ENCODE measurements at regions not wholly inside any gene's neighbourhood (a gene's known extent, or its start where the extent isn't known, plus 50 kb on each side); places are given as distances from the start of the nearest gene placed in this dataset.
"Not testable (repeated sequence)": the region's sequence is repeated elsewhere in the genome, so short reads cannot be mapped to it uniquely, and the experiment has no call there.

DNA sequence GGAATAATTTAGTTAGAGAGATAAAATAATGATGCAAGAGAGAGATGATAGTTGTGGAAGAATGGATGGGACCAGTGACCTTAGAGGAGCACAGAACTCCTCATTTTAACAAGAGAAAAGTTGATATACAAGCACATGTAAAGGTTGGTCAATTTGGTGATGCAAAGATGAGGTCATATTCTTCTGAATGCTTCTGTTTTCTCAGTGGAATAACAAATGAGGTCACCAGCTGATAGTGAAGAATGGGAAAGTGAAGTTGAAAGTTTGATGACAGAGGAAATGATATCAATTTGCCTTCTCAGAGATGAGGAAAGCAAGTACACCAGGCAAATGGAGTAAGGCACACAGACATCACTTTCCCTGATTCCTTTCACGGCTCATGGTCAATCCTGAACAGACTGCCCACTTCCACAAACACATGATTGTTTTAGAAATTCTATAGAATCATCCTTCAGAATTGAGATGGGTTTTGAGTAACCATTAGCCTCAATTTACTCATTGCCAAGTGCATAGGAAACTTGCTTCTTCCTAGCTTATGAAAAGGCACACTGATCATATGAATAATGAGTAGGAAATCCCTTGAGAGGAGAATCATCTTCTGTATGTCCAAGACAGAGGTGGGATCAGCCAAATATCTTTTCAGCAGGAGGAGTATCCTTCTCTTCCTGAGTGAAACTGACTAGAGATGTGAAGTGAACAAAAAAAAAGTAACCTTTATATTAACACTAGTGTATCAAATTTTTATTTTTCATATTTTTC is 82.4 kb upstream of the TCF21 start:
- in situ Hi-C loops (cut with HindIII; ENCODE audit: low pct_ligation_motif_present, low pct_unique_long_range_greater_than_20kb, low sequenced_read_pairs): no loop called here
- DNase-seq: no peak

DNA sequence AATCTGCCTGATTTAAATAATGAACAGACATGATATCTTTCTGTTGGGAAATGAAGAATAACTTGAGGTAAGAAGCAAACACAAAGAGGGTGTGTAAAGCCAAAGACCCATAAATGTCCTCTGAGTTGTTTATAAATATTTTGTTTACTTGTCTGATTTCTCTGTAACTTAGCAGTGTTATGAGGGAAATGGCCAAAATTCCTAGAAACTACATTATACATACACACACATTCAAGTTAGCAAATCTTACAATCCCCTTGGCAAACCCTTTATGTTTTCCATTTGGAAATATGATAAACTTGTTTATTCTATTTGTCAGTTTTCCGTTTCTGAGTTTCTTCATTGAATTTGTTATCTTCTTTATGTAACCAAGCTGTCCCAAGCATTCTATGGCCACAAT is 81.4 kb upstream of the TCF21 start:
- DNase-seq: no peak
- in situ Hi-C loops (cut with HindIII; ENCODE audit: low pct_ligation_motif_present, low pct_unique_long_range_greater_than_20kb, low sequenced_read_pairs): no loop called here

DNA sequence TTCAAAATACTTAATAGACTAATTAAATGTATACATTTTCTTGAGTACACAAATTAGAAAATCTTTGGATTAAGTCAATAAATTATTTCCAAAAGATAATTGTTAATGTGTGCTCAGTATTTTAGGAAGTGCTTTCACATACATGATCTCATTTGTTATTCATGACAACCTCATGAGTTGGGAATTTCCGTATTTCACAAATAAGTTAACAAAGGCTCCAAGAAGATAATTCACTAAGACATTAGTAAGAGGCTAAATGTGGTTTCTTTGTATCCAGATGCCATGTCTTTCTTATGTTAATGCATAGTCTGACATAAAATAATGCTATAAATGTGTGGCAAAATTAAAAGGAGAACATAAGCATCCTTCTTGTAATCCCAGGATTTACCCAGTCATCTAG is 79.5 kb upstream of the TCF21 start:
- in situ Hi-C loops (cut with HindIII; ENCODE audit: low pct_ligation_motif_present, low pct_unique_long_range_greater_than_20kb, low sequenced_read_pairs): no loop called here
- DNase-seq: no peak

DNA sequence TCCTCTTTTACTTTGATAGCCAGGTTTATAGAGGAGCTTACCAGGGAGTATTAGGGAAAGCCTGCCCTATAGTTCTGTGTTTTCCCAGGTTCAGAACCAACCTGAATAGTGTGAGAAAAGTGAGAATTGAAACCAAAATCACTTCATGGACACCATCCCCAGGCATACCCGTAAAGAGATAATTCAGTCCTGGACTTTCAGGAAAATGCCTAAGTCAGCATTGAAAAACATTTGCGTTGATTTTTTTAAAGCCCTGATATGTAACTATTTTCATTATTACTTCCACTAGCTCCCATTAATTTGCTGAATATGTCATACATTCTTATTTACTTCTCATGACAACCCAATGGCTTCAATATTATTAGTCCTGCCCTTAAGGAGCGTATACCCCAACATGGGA is 77.4 kb upstream of the TCF21 start:
- in situ Hi-C loops (cut with HindIII; ENCODE audit: low pct_ligation_motif_present, low pct_unique_long_range_greater_than_20kb, low sequenced_read_pairs): no loop called here
- no peak for DNase-seq

DNA sequence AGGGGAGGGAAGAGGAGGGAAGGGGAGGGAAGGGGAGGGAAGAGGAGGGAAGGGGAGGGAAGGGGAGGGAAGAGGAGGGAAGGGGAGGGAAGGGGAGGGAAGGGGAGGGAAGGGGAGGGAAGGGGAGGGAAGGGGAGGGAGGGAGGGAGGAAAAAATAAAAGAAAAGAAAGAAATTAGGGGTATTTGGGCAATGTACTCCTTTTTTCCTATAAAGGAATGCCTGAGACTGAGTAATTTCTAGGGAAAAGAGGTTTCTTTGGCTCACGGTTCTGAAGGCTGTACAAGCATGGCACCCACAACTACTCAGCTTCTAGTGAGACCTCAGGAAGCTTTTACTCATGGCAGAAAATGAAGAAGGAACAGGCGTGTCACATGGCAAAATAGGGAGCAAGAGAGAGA is 76.5 kb upstream of the TCF21 start:
- DNase-seq; in situ Hi-C loops (cut with HindIII; ENCODE audit: low pct_ligation_motif_present, low pct_unique_long_range_greater_than_20kb, low sequenced_read_pairs): not testable (repeated sequence)

DNA sequence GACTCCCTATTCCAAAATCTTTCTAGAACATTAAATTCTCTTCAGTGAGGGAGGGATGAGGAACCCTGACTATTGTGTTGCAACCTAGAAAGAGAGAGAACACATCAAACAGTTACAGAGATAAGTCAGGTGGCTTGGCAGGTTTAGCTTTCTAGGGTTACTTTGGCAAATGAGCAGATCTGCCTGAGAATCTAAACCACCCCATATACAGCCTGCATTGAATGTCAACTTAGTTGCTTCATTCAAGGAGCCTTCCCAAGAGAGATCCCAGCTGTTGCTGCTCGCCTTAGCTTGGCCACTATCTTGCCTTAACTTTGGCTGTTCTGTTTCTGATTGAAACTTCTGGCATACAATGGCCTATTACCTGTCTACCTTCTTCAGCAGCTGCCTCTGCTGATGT is 74.7 kb upstream of the TCF21 start:
- in situ Hi-C loops (cut with HindIII; ENCODE audit: low pct_ligation_motif_present, low pct_unique_long_range_greater_than_20kb, low sequenced_read_pairs): no loop called here
- no peak for DNase-seq

DNA sequence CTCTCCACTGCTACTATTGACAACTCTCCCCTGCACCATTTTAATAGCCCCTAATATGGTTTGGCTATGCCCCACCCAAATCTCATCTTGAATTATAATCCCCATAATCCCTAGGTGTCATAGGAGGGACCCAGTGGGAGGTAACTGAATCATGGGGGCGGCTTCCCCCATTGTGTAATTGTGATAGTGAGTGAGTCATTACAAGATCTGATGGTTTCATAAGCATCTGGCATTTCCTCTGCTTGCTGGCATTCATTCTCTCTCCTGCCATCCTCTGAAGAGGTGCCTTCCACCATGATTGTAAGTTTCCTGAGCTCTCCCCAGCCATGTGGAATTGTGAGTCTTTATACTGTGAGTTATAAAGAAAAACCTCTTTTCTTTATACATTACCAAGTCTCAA is 74.1 kb upstream of the TCF21 start:
- in situ Hi-C loops (cut with HindIII; ENCODE audit: low pct_ligation_motif_present, low pct_unique_long_range_greater_than_20kb, low sequenced_read_pairs): no loop called here
- DNase-seq: no peak

DNA sequence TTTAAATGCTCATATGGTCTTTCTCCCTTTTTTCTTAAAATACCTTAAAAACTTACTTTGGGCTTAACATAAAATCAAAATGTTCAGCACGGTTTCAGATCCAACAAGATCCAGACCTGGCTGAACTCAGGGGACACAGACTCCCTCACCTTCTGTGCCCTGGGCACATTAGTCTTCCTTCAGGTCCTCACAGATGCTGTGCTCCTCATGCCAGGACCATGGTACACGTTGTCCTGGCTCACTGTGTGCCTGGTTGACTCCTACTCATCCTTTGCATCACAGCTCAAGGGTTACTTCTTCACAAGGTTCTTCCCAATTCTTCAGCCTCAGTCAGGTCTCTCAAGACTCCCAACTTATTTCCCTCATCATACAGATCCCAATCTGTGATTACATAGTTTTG is 73.6 kb upstream of the TCF21 start:
- DNase-seq: no peak
- in situ Hi-C loops (cut with HindIII; ENCODE audit: low pct_ligation_motif_present, low pct_unique_long_range_greater_than_20kb, low sequenced_read_pairs): no loop called here

DNA sequence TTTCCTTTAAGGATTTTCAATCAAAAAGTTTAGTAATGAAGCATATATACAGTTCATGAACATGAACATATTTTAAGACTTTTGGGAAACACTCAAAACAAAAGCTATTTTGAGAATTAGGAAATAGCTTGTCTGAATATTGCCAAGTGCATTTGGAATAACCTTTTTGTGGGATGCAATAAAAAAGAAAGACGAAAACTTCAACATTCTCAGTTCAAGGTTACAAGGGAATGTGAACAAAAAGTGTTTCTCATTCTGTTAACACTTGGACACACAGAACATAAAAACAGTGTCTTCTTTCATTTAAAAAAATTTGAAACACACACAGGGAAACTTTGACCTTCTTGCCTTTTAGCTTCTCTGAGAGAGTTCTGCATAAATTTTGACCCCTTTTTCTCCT is 72.7 kb upstream of the TCF21 start:
- in situ Hi-C loops (cut with HindIII; ENCODE audit: low pct_ligation_motif_present, low pct_unique_long_range_greater_than_20kb, low sequenced_read_pairs): no loop called here
- no peak for DNase-seq

DNA sequence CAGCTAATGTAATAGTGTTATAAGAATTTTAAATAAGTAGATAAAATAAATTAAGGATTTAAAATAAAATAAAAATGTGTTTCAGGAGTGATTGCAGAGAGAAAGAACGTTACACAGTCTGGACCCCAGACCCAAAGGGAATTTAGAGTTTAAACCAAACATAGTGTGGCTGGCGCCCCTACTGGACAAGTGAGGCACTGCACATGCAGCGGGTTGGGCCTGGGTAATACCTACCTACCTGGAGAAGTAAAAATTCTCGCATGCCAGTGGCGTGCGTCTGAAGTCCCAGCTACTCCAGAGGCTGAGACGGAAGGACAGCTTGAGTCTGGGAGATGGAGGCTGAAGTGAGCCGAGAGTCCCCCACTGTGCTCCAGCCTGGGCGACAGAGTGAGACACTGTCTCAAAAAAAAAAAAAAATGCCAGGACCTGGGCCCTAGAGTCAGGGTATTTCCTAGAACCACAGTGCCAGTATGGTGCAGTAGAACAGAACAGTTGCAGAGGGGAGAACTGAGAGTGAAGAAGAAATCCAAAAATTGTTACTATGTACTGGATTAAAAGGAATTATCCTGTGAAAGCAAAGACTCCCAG is 71.4 kb upstream of the TCF21 start:
- in situ Hi-C loops (cut with HindIII; ENCODE audit: low pct_ligation_motif_present, low pct_unique_long_range_greater_than_20kb, low sequenced_read_pairs): no loop called here
- DNase-seq: peak; percentile 26

DNA sequence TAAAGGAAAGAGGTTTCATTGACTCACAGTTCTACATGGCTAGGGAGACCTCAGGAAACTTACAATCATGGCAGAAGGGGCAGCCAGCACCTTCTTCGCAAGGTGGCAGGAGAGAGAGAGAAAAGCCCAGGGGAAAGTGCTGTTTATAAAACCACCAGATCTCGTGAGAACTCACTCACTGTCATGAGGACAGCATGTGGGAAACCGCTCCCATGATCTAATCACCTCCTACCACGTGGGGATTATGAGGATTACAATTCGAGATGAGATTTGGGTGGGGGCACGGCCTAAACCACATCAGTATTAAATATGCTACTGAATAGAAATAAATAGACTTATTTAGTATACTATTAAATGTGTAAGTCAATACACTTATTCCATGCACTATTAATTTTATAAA is 70.6 kb upstream of the TCF21 start:
- in situ Hi-C loops (cut with HindIII; ENCODE audit: low pct_ligation_motif_present, low pct_unique_long_range_greater_than_20kb, low sequenced_read_pairs): no loop called here
- no peak for DNase-seq

DNA sequence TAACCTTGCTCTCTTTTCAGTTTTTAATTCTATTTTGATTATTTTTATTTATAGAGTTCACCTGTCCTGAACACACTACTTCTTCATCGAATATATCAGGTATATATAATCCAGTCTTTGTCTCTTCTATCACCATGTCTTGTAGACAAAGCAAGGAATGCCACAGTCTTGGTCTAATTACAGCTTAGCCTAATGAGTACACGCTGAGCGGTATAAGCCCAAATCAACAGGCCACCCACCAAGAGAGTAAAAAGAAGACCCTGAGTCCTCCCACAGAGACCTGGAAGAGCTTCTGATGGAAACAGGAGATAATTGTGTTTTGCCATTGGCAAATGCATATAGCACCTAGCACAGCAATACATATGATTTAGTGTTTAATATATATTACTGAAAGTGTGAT is 68.7 kb upstream of the TCF21 start:
- in situ Hi-C loops (cut with HindIII; ENCODE audit: low pct_ligation_motif_present, low pct_unique_long_range_greater_than_20kb, low sequenced_read_pairs): no loop called here
- DNase-seq: no peak

DNA sequence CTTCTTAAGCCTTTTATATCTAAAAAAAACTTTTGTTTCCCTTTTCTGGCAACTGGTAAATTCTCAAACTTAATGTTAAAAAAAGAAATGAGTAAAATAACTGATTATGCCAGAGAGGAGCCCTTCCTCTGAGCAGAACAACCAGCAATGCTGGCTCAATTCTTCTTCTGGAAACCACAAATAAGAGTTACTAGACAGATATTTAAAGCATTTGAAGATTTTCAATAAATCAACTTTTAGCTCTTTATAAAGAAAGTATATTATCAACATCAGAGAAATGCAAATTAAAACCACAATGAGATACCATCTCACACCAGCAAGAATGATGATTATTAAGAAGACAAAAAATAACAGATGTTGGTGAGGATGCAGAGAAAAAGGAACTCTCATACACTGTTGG is 61.1 kb upstream of the TCF21 start:
- DNase-seq: no peak
- in situ Hi-C loops (cut with HindIII; ENCODE audit: low pct_ligation_motif_present, low pct_unique_long_range_greater_than_20kb, low sequenced_read_pairs): no loop called here

DNA sequence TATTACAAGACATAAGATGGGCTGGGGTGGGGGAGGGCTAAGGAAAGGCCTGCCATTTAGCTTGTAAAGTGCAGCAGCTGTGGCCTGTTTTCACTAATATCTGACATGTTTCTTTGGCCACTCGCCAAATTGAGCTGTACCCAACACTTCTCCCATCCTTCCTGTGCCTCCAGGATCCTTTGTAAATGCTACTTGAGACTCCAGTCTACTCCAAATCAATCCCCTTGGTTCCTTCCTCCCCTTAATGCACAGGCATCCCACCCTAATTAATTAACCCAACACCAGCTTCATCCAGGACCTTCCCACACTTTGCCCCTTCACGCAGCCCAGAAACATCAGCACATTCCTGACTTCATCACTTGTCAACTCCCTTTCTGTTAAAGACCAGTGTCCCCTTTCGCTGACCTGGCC is 55.0 kb upstream of the TCF21 start:
- DNase-seq: no peak
- in situ Hi-C loops (cut with HindIII; ENCODE audit: low pct_ligation_motif_present, low pct_unique_long_range_greater_than_20kb, low sequenced_read_pairs): no loop called here

DNA sequence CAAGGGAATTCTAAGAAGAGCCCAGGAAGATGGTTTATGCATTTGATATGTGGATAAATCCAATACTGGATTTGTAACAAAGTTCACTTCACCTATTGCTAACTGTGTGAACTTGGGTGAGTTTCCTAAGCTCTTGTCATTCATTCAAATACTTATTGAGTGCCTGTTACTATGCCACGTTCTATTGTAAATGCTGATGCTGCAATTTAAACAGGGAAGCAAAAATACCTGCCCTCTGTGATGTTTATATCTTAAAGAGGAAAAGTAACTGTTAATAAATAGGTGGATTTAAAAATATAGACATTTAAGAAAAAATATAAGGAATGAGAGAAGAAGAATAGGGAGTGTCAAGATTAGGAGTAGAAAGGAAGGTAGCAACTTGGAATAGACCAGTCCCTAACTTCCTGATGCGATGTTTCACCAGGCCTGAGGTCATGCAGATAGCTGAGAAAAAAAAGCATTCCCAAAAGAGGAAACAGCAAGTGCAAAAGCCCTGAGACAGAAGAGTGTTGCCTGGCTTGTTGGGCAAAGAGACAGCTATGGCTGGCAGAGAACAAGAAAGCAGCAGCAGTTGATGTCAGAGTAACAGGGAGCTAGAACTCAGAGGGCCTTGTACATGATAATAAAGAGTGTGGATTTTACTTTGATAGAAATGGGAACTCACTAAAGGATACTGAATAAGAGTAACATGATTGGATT is 54.3 kb upstream of the TCF21 start:
- no peak for DNase-seq
- in situ Hi-C loops (cut with HindIII; ENCODE audit: low pct_ligation_motif_present, low pct_unique_long_range_greater_than_20kb, low sequenced_read_pairs): no loop called here

DNA sequence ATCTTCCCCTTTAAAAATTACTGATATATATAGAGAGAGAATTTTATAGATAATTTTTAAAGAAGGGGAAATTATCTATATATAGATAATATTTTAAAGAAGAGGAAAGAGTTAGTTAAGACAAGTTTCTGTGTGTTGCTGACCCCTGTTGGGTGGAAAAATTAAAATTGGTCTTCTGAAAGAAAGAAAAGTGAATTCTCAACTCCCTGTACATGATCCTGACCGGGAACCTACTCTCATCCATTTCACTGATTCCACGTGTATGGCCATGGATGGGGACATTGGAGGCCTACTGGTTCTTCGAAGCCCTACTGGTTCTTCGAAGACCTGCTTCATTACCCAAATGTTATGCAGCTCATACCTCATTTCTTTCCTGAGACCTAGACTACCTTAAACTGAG is 53.0 kb upstream of the TCF21 start:
- in situ Hi-C loops (cut with HindIII; ENCODE audit: low pct_ligation_motif_present, low pct_unique_long_range_greater_than_20kb, low sequenced_read_pairs): no loop called here
- DNase-seq: no peak

DNA sequence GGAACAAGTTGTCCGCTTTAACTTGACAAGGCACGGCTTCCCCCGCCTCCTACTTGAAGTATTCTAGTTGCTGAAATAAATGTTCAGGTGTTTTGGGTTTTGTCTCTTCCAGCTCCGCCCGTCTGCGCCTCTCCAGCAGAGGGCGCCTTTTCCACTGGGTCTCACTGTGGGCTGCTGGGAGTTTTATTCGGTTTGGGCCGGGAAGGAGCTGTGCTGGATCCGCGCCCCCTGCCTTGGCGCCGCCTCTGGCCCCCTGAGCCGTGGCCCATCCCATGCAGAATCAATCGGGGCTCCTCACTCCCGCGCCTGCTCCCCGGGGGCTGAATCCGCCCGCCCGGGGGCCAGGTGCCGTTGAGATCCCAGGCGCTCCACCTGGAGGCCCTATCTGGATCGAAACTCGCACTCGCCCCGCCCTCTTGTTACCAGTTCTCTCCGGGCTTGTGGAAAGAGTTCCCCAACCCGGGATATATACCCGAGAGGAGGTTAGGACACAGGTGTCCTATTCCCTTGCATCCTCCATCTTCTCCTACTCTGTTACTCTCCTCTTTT is 51.0 kb upstream of the TCF21 start:
- in situ Hi-C loops (cut with HindIII; ENCODE audit: low pct_ligation_motif_present, low pct_unique_long_range_greater_than_20kb, low sequenced_read_pairs): no loop called here
- DNase-seq: peak; percentile 66
